Fibroblast of lung (primary cell): ENCODE measurements at regions not wholly inside any gene's neighbourhood (a gene's known extent, or its start where the extent isn't known, plus 50 kb on each side); places are given as distances from the start of the nearest gene placed in this dataset.
"Not testable (repeated sequence)": the region's sequence is repeated elsewhere in the genome, so short reads cannot be mapped to it uniquely, and the experiment has no call there.

Experiments
- DNase-seq, 2 donors: peaks; one replicate each; pipeline versions ENCODE4 v3.0.0 to v3.0.0-alpha.2; 2010; ENCODE audit warnings: low read depth in 2 of 2
- H2AFZ ChIP-seq: 2 replicates; pipeline ENCODE4 v1.5.1; 2012; ENCODE audit warnings: low read length, control low read depth, inconsistent platforms
- H3K27ac ChIP-seq: 2 replicates; pipeline ENCODE4 v1.5.1; 2011; ENCODE audit warnings: low read length, control low read depth; ENCODE audit not compliant: insufficient read depth
- H3K27me3 ChIP-seq: 2 replicates; pipeline ENCODE4 v1.5.1; 2011; ENCODE audit warnings: mild to moderate bottlenecking, low read length; ENCODE audit not compliant: control insufficient read depth, insufficient read depth
- H3K36me3 ChIP-seq: 2 replicates; pipeline ENCODE4 v1.5.1; 2011; ENCODE audit warnings: low read length; ENCODE audit not compliant: control insufficient read depth, insufficient read depth
- H3K4me1 ChIP-seq: 2 replicates; pipeline ENCODE4 v1.5.1; 2011; ENCODE audit warnings: low read length; ENCODE audit not compliant: control insufficient read depth, insufficient read depth; ENCODE audit errors: extremely low read depth
- H3K4me2 ChIP-seq: 2 replicates; pipeline ENCODE4 v1.5.1; 2011; ENCODE audit warnings: low read length, control low read depth; ENCODE audit not compliant: insufficient read depth; ENCODE audit errors: extremely low read depth
- H3K4me3 ChIP-seq, 4 experiments: fragments of 200-600 bp in 1 of 4; sonication (generic) in 1 of 4; replicated peaks in 1 of 4; 2 replicates each; pipeline ENCODE4 v1.5.1; 2011 to 2016; ENCODE audit warnings: low read length in 4 of 4, low read depth in 3 of 4, mild to moderate bottlenecking in 3 of 4, control low read depth in 2 of 4, inconsistent platforms in 1 of 4, mixed read lengths in 1 of 4; ENCODE audit not compliant: insufficient read depth in 1 of 4; ENCODE audit errors: control extremely low read depth in 1 of 4
- H3K79me2 ChIP-seq: 2 replicates; pipeline ENCODE4 v1.5.1; 2012; ENCODE audit warnings: mild to moderate bottlenecking, low read length, inconsistent platforms; ENCODE audit not compliant: control insufficient read depth, insufficient read depth
- H3K9ac ChIP-seq: 2 replicates; pipeline ENCODE4 v1.5.1; 2011; ENCODE audit warnings: mild to moderate bottlenecking, low read length, control low read depth; ENCODE audit not compliant: insufficient read depth
- H3K9me3 ChIP-seq: 2 replicates; pipeline ENCODE4 v1.5.1; 2012; ENCODE audit warnings: low read depth, low read length; ENCODE audit not compliant: control insufficient read depth, insufficient read depth
- H4K20me1 ChIP-seq: 2 replicates; pipeline ENCODE4 v1.5.1; 2011; ENCODE audit warnings: low read length; ENCODE audit not compliant: control insufficient read depth, insufficient read depth; ENCODE audit errors: extremely low read depth
- EZH2 ChIP-seq: IDR thresholded peaks from 2 replicates; pipeline ENCODE4 v1.5.1; 2012; ENCODE audit warnings: low read length, control low read depth, mild to moderate bottlenecking; ENCODE audit errors: missing control alignments
- TF ChIP-seq, protein P1 (sequence below), 2 donors: IDR thresholded peaks in 1 of 2; conservative IDR thresholded peaks in 1 of 2; 1 replicate in 1 of 2; 2 replicates in 1 of 2; pipeline ENCODE4 v1.5.1; 2011 to 2012; ENCODE audit warnings: low read length in 2 of 2, control low read depth in 1 of 2, inconsistent platforms in 1 of 2, low read depth in 1 of 2, mild to moderate bottlenecking in 1 of 2

DNA sequence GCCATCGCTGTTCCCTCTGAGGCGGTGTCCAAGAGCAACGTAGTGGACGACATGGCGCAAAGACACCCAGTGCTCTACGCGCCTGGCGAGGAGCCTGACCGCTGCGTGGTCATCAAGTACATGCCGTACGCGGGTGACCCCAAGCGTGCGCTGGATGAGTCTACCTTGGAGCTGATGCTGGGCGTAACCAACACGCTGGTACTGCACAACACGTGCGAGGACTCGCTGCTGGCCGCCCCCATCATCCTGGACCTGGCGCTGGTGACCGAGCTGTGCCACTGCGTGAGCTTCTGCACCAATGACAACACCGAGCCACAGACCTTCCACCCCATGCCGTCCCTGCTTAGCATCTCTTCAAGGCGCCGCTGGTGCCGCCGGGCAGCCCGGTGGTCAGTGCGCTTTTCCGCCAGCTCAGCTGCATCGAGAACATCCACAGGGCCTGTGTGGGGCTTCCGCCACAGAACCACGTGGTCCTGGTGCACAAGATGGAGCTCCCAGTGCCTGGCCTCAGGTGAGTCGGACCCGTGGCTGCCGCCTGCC lies 129.0 kb downstream of the ANAPC4 start:
- H3K4me2 ChIP-seq, result no peak overlapping the region
- H3K79me2 ChIP-seq, result no peaks in the 10 kb centered on the region
- no peak for DNase-seq
- no peak overlapping the region for H3K4me3 ChIP-seq
- TF ChIP-seq EZH2, result no peak
- TF ChIP-seq, protein P1, sequence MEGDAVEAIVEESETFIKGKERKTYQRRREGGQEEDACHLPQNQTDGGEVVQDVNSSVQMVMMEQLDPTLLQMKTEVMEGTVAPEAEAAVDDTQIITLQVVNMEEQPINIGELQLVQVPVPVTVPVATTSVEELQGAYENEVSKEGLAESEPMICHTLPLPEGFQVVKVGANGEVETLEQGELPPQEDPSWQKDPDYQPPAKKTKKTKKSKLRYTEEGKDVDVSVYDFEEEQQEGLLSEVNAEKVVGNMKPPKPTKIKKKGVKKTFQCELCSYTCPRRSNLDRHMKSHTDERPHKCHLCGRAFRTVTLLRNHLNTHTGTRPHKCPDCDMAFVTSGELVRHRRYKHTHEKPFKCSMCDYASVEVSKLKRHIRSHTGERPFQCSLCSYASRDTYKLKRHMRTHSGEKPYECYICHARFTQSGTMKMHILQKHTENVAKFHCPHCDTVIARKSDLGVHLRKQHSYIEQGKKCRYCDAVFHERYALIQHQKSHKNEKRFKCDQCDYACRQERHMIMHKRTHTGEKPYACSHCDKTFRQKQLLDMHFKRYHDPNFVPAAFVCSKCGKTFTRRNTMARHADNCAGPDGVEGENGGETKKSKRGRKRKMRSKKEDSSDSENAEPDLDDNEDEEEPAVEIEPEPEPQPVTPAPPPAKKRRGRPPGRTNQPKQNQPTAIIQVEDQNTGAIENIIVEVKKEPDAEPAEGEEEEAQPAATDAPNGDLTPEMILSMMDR (conservative IDR thresholded peaks at IDR 0.05 in 1 of 2, IDR thresholded peaks at IDR 0.05 in 1 of 2; ENCODE audit: low read depth in 1 of 2, low read length in 2 of 2), result no peak
- no peaks in the 10 kb centered on the region for H3K4me1 ChIP-seq
- H4K20me1 ChIP-seq, result no peaks in the 10 kb centered on the region
- H3K9ac ChIP-seq, result no peak overlapping the region
- no peaks in the 10 kb centered on the region for H3K27me3 ChIP-seq
- no peaks in the 10 kb centered on the region for H3K9me3 ChIP-seq
- H3K36me3 ChIP-seq, result no peaks in the 10 kb centered on the region
- H2AFZ ChIP-seq, result no peak overlapping the region
- H3K27ac ChIP-seq, result no peak overlapping the region

DNA sequence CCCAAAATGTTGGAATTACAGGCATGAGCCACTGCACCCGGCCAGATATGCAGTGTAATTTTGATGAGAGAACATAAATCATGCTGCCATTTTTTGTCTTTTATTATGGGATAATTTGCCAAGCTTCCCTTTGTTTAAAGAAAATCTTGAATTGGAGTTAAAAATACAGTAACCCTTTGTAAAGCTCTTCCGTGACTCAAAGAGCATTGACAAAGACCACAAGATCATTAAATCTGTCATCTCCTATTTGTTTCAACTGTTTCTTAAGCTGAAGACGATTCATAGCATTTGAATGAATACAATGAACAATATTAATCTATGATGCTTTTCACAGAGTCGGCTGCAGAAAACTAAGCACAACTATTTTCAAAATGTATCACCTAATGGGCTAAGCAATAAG lies 132.6 kb downstream of the ANAPC4 start:
- no peaks in the 10 kb centered on the region for H3K9me3 ChIP-seq
- H3K4me2 ChIP-seq, result no peak overlapping the region
- H3K79me2 ChIP-seq, result no peaks in the 10 kb centered on the region
- no peaks in the 10 kb centered on the region for H4K20me1 ChIP-seq
- peak in 1 of 2 donors; percentile 6 for DNase-seq
- H3K4me3 ChIP-seq, result no peak overlapping the region
- no peak overlapping the region for H3K9ac ChIP-seq
- no peaks in the 10 kb centered on the region for H3K4me1 ChIP-seq
- TF ChIP-seq, protein P1 (conservative IDR thresholded peaks at IDR 0.05 in 1 of 2, IDR thresholded peaks at IDR 0.05 in 1 of 2; ENCODE audit: low read depth in 1 of 2, low read length in 2 of 2), result no peak
- TF ChIP-seq EZH2, result no peak
- no peaks in the 10 kb centered on the region for H3K36me3 ChIP-seq
- H3K27ac ChIP-seq, result no peak overlapping the region
- H2AFZ ChIP-seq, result no peak overlapping the region
- no peaks in the 10 kb centered on the region for H3K27me3 ChIP-seq

DNA sequence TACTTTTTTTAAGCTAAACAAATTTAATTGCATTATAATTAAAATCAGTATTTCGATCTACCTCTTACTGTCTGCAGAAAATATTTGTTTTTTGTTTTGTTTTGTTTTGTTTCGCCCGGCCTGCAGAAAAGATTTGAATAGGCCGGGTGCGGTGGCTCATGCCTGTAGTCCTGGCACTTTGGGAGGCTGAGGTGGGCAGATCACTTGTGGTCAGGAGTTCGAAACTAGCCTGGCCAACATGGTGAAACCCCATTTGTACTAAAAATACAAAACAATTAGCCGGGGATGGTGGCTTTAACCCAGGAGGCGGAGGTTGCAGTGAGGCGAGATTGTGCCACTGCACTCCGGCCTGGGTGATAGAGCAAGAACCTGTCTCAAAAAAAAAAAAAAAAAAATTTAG lies 134.8 kb downstream of the ANAPC4 start:
- not testable (repeated sequence) for H3K79me2 ChIP-seq, H3K9ac ChIP-seq, H3K4me1 ChIP-seq, H3K4me2 ChIP-seq, H2AFZ ChIP-seq, H4K20me1 ChIP-seq, DNase-seq, H3K27ac ChIP-seq, H3K27me3 ChIP-seq, H3K4me3 ChIP-seq, H3K9me3 ChIP-seq, H3K36me3 ChIP-seq
